Astrocyte of the cerebellum (primary cell): ENCODE measurements at regions not wholly inside any gene's neighbourhood (a gene's known extent, or its start where the extent isn't known, plus 50 kb on each side); places are given as distances from the start of the nearest gene placed in this dataset.

ENCODE experiments used
- DNase-seq: peaks from one replicate; pipeline ENCODE4 v3.0.0-alpha.2; 2011; ENCODE audit warnings: low read depth
- H3K4me3 ChIP-seq: 2 replicates; pipeline ENCODE4 v1.5.1; 2011; ENCODE audit warnings: mild to moderate bottlenecking, low read depth, low read length, moderate library complexity
- in situ Hi-C: cut with HindIII; loops from 2 replicates; pipeline ENCODE4 v1.10.0; 2017; ENCODE audit warnings: low sequenced_read_pairs
- TF ChIP-seq, protein P1 (sequence below): IDR thresholded peaks from 2 replicates; pipeline ENCODE4 v1.5.1; 2012; ENCODE audit warnings: low read length, low read depth, moderate library complexity, mild to moderate bottlenecking; ENCODE audit errors: missing control alignments

DNA sequence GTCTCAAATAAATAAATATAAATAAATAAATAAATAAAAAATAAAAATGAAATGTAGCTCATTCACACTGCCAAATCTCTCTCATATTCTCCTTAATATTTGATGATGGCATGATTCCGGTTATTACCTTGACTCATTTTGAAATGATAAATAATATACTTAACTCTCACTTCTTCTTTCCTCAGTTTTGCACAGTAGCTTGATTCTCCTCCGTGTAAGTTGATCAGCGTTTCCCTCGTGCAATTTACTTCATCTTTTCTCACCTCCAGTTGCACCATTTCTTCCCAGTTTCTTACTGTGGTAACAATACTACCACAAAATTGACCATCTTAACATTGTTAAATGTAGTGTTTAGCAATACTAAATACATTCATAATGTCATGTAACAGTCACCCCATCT, 111.6 kb downstream of the RIPK4 start:
- TF ChIP-seq, protein P1, sequence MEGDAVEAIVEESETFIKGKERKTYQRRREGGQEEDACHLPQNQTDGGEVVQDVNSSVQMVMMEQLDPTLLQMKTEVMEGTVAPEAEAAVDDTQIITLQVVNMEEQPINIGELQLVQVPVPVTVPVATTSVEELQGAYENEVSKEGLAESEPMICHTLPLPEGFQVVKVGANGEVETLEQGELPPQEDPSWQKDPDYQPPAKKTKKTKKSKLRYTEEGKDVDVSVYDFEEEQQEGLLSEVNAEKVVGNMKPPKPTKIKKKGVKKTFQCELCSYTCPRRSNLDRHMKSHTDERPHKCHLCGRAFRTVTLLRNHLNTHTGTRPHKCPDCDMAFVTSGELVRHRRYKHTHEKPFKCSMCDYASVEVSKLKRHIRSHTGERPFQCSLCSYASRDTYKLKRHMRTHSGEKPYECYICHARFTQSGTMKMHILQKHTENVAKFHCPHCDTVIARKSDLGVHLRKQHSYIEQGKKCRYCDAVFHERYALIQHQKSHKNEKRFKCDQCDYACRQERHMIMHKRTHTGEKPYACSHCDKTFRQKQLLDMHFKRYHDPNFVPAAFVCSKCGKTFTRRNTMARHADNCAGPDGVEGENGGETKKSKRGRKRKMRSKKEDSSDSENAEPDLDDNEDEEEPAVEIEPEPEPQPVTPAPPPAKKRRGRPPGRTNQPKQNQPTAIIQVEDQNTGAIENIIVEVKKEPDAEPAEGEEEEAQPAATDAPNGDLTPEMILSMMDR, result no peak
- in situ Hi-C loops, result no loop called here
- no peak for DNase-seq
- H3K4me3 ChIP-seq, result no peak overlapping the region

GRCh38 chr21:41653954-41654491, 112.8 kb downstream of the RIPK4 start:
- H3K4me3 ChIP-seq, result no peak overlapping the region
- TF ChIP-seq, protein P1, result no peak
- in situ Hi-C loops, result no loop called here
- no peak for DNase-seq

DNA sequence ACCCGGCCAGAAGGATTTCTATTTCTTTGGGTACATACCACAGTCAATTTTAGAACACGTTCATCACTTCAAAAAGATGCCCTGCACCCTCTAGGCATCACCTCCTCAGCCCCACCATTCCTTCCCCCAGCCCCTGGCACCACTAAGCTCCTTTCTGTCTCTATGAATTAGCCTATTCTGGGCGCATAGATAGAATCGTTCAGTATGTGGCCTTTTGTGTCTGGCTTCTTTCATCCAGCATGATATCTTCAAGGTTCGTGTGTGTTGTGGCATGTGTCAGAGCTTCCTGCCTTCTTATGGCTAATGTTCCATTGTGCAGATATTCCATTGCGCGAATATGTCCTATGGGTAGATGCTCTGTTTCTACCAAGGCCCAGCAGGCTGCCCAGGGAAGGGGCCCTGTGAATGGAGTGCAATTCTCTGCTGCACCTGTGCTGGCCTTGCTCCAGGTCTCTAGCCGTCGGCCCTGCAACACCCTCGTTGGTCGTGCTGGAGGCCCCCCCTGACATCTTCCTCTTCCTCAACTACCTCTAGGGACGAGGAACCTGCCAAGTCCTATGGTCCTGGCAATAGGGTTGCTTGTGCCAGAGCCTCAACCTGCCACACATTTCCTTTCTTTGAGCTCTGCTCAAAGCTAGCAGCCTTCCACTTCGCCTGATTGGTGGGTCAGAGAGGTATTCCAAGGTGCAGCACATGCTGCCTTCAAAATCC, 113.5 kb downstream of the RIPK4 start:
- H3K4me3 ChIP-seq, result no peak overlapping the region
- DNase-seq, result no peak
- TF ChIP-seq, protein P1, result no peak
- in situ Hi-C loops, result no loop called here

DNA sequence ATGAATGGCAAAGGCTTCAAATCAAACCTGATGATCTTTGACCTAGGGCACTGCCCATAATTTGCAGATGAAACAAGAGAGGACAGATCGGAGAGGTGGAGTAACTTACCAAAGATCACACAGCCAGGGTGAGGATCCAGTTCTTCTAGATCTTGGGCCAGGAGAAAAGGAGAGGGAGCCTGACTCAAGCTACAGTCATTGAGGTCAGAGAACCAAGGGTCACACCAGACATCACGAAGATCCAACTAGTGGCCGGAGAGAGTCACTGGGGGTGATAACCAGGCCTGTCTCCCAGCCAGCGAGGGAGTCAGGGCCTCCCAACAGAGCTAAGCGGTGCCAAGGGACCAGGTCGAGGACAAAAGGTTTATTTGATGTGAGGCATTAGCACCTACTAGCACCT, 115.0 kb downstream of the RIPK4 start:
- no peak for DNase-seq
- no peak overlapping the region for H3K4me3 ChIP-seq
- TF ChIP-seq, protein P1, result no peak
- in situ Hi-C loops, result no loop called here

DNA sequence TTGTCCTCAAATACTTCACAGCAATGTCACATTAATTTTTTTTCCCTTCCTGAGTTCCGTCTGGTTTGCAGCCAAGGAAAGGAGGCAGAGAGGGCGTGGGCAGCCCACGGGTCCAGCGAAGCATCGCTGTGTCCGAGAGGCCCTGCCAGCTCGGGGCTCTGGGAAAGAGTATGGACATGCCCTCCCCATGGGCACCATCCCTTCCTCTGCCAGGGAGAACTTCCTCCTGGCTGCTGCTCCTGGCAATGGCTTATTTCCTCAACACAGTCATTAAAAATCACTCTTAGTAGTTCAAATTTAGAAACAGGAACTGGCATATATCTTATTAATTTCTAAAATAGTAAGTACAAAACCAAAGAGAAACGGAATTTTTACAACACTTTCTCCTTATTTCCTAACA, 115.4 kb downstream of the RIPK4 start:
- TF ChIP-seq, protein P1, result no peak
- DNase-seq, result no peak
- H3K4me3 ChIP-seq, result no peak overlapping the region
- in situ Hi-C loops, result no loop called here

DNA sequence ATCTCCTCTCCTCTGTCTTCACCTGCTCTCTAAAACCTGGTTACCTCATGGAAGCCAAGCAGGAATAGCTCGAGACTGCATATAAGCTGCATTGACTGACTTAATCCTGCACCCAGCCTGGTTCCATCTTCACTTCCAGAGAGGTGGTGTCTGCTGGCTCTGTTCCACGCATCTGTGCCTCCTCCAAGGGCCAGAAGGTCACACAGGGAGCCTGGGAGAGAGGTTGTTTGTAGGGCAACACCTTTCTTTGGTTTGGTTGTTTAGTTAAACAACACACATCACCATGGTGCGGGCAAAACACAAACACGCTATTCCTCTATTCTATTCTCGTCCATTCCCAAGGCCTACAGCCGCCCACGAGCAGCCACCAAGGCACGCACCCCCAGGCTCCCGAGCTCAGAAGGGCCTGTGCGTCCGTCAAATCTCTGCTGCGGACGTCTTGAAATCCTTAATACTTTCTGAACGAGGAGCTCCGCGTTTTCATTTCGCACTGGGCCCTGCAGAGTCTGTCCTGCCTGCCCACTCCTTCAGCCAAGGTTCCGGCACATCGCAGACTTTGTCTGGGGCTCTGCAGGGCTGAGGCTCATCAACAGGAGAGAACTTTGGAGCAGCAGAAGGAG, 116.2 kb downstream of the RIPK4 start:
- in situ Hi-C loops, result no loop called here

More for the DNA sequence above, 116.2 kb downstream of the RIPK4 start:
- TF ChIP-seq, protein P1, result no peak
- H3K4me3 ChIP-seq, result no peak overlapping the region
- DNase-seq, result no peak
